Upper lobe of right lung (tissue), 1 donor: ENCODE measurements at regions not wholly inside any gene's neighbourhood (a gene's known extent, or its start where the extent isn't known, plus 50 kb on each side); places are given as distances from the start of the nearest gene placed in this dataset.

ENCODE experiments used
- ATAC-seq: fragments of 200-7000 bp; cut with Tn5 transposase; one replicate; pipeline ENCODE4 v1.9.1; 2020; ENCODE audit warnings: mild to moderate bottlenecking, moderate library complexity
- DNase-seq: peaks from one replicate; pipeline ENCODE4 v3.0.0-alpha.2; 2020
- H3K27ac ChIP-seq: fragments of 200-600 bp; one replicate; pipeline ENCODE4 v1.8.0; 2022
- H3K27me3 ChIP-seq: fragments of 200-600 bp; one replicate; pipeline ENCODE4 v1.8.0; 2022; ENCODE audit warnings: mild to moderate bottlenecking
- H3K36me3 ChIP-seq: fragments of 200-600 bp; one replicate; pipeline ENCODE4 v1.8.0; 2022
- H3K4me1 ChIP-seq: fragments of 200-600 bp; one replicate; pipeline ENCODE4 v1.8.0; 2022
- H3K4me3 ChIP-seq: fragments of 200-600 bp; one replicate; pipeline ENCODE4 v1.8.0; 2022; ENCODE audit warnings: mild to moderate bottlenecking
- H3K9me3 ChIP-seq: fragments of 200-600 bp; one replicate; pipeline ENCODE4 v1.8.0; 2022
- intact Hi-C: fragments of 100-400 bp; cut with DNase I; formaldehyde crosslinking; loops from one replicate; pipeline ENCODE4 v1.11.0; 2022
- TF ChIP-seq, protein P1 (sequence below): fragments of 200-600 bp; IDR thresholded peaks from one replicate; pipeline ENCODE4 v1.8.0; 2022; ENCODE audit warnings: antibody characterized with exemption
- donor health status: DM: no; HTN: yes; CAD: no; lungs with severe emphysema.

DNA sequence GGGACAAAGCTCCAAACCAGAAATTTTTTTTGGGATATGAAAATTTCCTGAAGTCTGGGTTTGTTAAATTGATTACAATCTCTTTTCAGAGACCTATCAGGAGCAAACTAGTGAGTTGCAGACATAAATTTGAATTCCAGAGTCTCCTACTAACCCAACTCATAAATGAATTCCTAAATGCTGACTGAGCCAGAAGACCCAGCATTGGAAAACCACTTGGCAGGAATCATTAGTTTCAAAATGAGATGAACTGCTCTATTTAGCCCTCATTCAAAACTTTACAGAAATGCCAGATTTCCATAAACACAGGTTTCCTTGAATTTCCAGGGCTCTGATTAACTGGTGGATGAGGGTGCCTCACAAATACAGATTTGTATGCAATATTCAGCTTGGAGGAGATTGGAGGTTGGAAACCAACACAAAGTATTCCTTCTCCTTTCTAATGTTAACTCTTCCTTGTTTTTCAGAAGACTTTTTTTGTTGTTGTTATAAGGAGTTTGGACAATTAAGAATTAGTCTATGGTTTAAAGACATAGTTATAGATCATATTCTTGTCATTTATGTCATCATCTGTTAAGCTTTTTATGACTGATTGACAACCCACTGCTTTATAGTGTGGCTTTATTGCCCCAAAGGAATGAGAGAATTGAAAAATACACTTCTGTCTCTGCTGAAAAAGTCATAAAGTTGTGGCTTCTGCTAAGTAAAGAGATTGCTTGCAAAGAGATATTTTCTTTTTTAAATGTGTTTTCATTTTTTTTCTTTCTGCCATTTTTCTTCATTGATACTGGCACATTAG, 222.8 kb downstream of the HLX start:
- no peak overlapping the region for H3K27ac ChIP-seq
- H3K4me3 ChIP-seq, result no peak overlapping the region
- no peaks in the 10 kb centered on the region for H3K27me3 ChIP-seq
- intact Hi-C loops, result no loop called here
- H3K36me3 ChIP-seq, result no peaks in the 10 kb centered on the region
- peaks cover 17% of the 10 kb centered on the region for H3K4me1 ChIP-seq
- H3K9me3 ChIP-seq, result no peaks in the 10 kb centered on the region
- ATAC-seq (no peak), DNase-seq (no peak)
- TF ChIP-seq, protein P1, sequence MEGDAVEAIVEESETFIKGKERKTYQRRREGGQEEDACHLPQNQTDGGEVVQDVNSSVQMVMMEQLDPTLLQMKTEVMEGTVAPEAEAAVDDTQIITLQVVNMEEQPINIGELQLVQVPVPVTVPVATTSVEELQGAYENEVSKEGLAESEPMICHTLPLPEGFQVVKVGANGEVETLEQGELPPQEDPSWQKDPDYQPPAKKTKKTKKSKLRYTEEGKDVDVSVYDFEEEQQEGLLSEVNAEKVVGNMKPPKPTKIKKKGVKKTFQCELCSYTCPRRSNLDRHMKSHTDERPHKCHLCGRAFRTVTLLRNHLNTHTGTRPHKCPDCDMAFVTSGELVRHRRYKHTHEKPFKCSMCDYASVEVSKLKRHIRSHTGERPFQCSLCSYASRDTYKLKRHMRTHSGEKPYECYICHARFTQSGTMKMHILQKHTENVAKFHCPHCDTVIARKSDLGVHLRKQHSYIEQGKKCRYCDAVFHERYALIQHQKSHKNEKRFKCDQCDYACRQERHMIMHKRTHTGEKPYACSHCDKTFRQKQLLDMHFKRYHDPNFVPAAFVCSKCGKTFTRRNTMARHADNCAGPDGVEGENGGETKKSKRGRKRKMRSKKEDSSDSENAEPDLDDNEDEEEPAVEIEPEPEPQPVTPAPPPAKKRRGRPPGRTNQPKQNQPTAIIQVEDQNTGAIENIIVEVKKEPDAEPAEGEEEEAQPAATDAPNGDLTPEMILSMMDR, result no peak

DNA sequence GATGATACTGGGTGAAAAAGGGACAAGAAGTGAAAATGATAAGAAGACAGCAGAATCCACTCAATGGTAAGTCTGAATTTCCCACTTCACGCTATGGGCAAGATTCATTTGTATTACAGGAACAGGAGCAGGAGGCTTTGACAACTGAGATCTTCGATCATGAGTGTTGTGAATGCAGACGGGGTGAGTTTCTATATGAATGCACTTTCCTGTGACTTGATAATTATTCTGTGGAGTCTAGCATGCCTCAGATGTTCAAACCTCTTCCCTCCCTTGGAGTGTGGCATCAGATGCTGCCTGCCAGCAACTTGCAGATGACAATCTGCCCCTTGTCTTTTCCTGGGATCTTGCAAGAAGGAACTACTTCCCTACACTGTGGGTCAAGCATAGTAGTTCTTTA, 225.4 kb downstream of the HLX start:
- H3K4me3 ChIP-seq, result no peak overlapping the region
- intact Hi-C loops, result no loop called here
- peaks cover 17% of the 10 kb centered on the region for H3K4me1 ChIP-seq
- DNase-seq, result no peak
- TF ChIP-seq, protein P1, result no peak
- H3K27ac ChIP-seq, result no peak overlapping the region
- H3K9me3 ChIP-seq, result no peaks in the 10 kb centered on the region
- no peaks in the 10 kb centered on the region for H3K27me3 ChIP-seq
- no peak for ATAC-seq
- no peaks in the 10 kb centered on the region for H3K36me3 ChIP-seq

DNA sequence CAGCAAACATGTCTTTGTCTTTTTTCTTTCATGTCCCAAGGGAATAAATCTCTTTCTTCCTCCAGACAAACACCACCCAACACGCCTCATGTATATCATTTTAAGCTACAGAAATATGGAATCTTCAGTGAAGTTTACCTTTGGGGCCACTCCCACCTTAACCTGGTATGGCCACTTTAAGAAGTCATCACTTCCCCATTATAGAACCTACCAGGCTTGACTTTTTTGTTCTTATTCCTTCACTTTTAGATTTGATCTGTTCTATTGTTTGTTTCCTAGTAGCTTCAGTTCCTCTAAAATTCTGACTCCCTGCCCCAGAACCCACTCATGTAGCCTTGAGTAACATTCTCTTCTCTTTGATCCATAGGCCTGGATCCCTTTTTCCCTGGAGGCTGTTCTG, 226.3 kb downstream of the HLX start:
- Histone ChIP-seq H3K4me1 (peaks cover 11% of the 10 kb centered on the region), H3K36me3 (no peaks in the 10 kb centered on the region), H3K27ac (no peak overlapping the region), H3K9me3 (no peaks in the 10 kb centered on the region), H3K4me3 (no peak overlapping the region), H3K27me3 (no peaks in the 10 kb centered on the region)
- DNase-seq (no peak), ATAC-seq (no peak)
- TF ChIP-seq, protein P1, result no peak
- intact Hi-C loops, result no loop called here

DNA sequence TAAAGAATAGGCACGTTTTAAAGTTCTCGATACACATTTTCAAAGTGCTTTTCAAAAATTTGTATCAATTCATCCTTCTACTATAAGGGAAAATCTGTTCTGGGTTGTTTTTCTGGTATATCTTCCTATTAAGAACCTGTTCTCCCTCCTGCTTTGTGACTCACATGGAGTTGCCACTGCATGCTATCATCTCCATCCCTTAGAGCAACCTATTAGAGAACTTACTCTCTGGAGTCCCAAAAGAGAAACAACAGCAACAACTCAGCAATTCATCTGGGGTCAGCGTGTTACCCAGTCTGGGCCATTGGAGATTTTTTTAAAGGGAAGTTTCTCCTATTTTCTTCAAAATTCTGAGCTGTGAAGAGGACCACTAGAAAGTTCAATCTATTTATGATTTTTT, 227.4 kb downstream of the HLX start:
- TF ChIP-seq, protein P1, result no peak
- Histone ChIP-seq H3K9me3 (no peaks in the 10 kb centered on the region), H3K27me3 (no peaks in the 10 kb centered on the region), H3K36me3 (no peaks in the 10 kb centered on the region), H3K27ac (no peak overlapping the region), H3K4me1 (peaks cover under 1% of the 10 kb centered on the region), H3K4me3 (no peak overlapping the region)
- no peak for ATAC-seq
- DNase-seq, result no peak
- intact Hi-C loops, result no loop called here

DNA sequence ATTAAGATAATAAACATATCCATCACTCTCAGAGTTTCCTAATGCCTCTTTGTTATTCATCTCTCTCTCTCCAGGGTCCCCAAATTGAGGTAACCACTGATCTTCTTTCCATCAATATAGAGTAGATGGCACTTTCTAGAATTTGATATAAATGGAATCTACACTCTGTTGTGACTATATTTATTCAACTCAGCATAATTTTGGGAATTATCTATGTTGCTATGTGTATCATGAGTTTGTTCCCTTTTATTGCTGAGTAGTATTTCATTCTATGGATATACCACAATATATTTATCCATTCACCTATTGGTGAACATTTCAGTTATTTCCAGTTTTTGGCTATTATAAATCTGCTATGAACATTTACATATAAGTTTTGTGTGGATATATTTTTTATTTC, 230.7 kb downstream of the HLX start:
- H3K4me1 ChIP-seq, result no peaks in the 10 kb centered on the region

More for the DNA sequence above, 230.7 kb downstream of the HLX start:
- Histone ChIP-seq H3K27ac (no peak overlapping the region), H3K9me3 (no peaks in the 10 kb centered on the region), H3K4me3 (no peak overlapping the region), H3K36me3 (no peaks in the 10 kb centered on the region), H3K27me3 (no peaks in the 10 kb centered on the region)
- TF ChIP-seq, protein P1, result no peak
- ATAC-seq, result no peak
- no peak for DNase-seq
- intact Hi-C loops, result no loop called here
